ENCODE measurements at regions not wholly inside any gene's neighbourhood (a gene's known extent, or its start where the extent isn't known, plus 50 kb on each side); places are given as distances from the start of the nearest gene placed in this dataset.

GRCh38 chr4:40699648-40700047, 50.1 kb upstream of the NSUN7 start:
- TF ChIP-seq CTCF (IDR thresholded peaks at IDR 0.05; ENCODE audit: extremely low read depth in 1 of 2, insufficient read depth in 1 of 2, low read depth in 1 of 2, low read length in 2 of 2) = no peak
- no peak for TF ChIP-seq MAX (IDR thresholded peaks at IDR 0.05; ENCODE audit: insufficient read depth, insufficient read length)

All from endothelial cell of umbilical vein (primary cell).